Prostate gland (tissue), 2 donors: ENCODE measurements at regions not wholly inside any gene's neighbourhood (a gene's known extent, or its start where the extent isn't known, plus 50 kb on each side); places are given as distances from the start of the nearest gene placed in this dataset.

ENCODE experiments used
- DNase-seq: peaks from one replicate; pipeline ENCODE4 v3.0.0-alpha.2; 2019; ENCODE audit warnings: low spot score
- H3K27ac ChIP-seq, 2 donors: fragments of 200-600 bp; sonication (generic); 2 replicates each; pipeline ENCODE4 v1.5.1; 2017 to 2019
- H3K27me3 ChIP-seq: fragments of 200-600 bp; sonication (generic); replicated peaks from 2 replicates; pipeline ENCODE4 v1.5.1; 2019; ENCODE audit not compliant: insufficient read depth
- H3K36me3 ChIP-seq, 2 donors: fragments of 200-600 bp; sonication (generic); 1 replicate in 1 of 2; 2 replicates in 1 of 2; pipeline versions ENCODE4 v1.5.1 to v1.8.1; 2017 to 2019
- H3K4me1 ChIP-seq: fragments of 200-600 bp; sonication (generic); replicated peaks from 2 replicates; pipeline ENCODE4 v1.5.1; 2019
- H3K4me3 ChIP-seq, 2 donors: fragments of 200-600 bp; sonication (generic); 2 replicates each; pipeline ENCODE4 v1.5.1; 2017 to 2019
- H3K9me3 ChIP-seq: fragments of 200-600 bp; sonication (generic); 2 replicates; pipeline ENCODE4 v1.5.1; 2017
- POLR2A ChIP-seq: fragments of 450-650 bp; IDR thresholded peaks from one replicate; pipeline ENCODE4 v1.6.1; 2016; ENCODE audit warnings: antibody characterized with exemption, mild to moderate bottlenecking
- POLR2AphosphoS5 ChIP-seq: sonication (generic); formaldehyde crosslinking; IDR thresholded peaks from one replicate; pipeline ENCODE4 v1.6.1; 2017; ENCODE audit warnings: antibody characterized with exemption
- WGBS: methylation state at CpG from one replicate; pipeline ENCODE4 v1.1.5; 2018; 5-methylcytosine and 5-hydroxymethylcytosine counted together
- intact Hi-C: fragments of 100-400 bp; cut with DNase I; formaldehyde crosslinking; loops from one replicate; pipeline ENCODE4 v1.14.2; 2022
- TF ChIP-seq, protein P1 (sequence below), 4 experiments: fragments of 200-600 bp in 2 of 4; fragments of 450-650 bp in 2 of 4; sonication (generic) in 2 of 4; IDR thresholded peaks; 1 replicate in 3 of 4; 2 replicates in 1 of 4; pipeline ENCODE4 v1.5.1; 2016 to 2019; ENCODE audit warnings: antibody characterized with exemption in 4 of 4, mild to moderate bottlenecking in 2 of 4, moderate library complexity in 2 of 4

DNA sequence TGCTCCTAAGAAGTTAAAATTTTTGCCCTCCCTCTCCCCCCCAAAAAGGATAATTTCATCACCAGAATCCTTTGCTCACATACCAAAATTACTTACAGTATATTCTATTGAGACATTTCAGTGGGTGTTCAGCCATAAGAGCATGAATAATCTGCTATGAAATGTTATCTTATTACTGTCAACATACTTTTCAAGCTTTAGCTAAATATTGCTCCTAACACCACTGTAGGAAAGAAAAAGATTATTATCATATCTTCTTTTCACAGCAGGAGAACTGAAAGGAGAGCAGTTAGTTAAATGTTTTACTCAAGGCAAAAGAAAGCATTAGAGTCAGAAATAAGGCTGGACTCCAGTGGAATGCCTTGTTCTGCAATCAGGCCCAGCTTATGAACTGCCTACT, 231.0 kb upstream of the GYPA start:
- DNase-seq: no peak
- H3K27me3 ChIP-seq: no peaks in the 10 kb centered on the region
- TF ChIP-seq, protein P1, sequence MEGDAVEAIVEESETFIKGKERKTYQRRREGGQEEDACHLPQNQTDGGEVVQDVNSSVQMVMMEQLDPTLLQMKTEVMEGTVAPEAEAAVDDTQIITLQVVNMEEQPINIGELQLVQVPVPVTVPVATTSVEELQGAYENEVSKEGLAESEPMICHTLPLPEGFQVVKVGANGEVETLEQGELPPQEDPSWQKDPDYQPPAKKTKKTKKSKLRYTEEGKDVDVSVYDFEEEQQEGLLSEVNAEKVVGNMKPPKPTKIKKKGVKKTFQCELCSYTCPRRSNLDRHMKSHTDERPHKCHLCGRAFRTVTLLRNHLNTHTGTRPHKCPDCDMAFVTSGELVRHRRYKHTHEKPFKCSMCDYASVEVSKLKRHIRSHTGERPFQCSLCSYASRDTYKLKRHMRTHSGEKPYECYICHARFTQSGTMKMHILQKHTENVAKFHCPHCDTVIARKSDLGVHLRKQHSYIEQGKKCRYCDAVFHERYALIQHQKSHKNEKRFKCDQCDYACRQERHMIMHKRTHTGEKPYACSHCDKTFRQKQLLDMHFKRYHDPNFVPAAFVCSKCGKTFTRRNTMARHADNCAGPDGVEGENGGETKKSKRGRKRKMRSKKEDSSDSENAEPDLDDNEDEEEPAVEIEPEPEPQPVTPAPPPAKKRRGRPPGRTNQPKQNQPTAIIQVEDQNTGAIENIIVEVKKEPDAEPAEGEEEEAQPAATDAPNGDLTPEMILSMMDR (IDR thresholded peaks at IDR 0.05): no peak
- TF ChIP-seq POLR2A (no peak), POLR2AphosphoS5 (no peak)
- no peaks in the 10 kb centered on the region for H3K9me3 ChIP-seq
- no peak overlapping the region for H3K4me3 ChIP-seq
- intact Hi-C loops: no loop called here
- H3K36me3 ChIP-seq: no peaks in the 10 kb centered on the region
- H3K27ac ChIP-seq: no peak overlapping the region
- no peaks in the 10 kb centered on the region for H3K4me1 ChIP-seq

DNA sequence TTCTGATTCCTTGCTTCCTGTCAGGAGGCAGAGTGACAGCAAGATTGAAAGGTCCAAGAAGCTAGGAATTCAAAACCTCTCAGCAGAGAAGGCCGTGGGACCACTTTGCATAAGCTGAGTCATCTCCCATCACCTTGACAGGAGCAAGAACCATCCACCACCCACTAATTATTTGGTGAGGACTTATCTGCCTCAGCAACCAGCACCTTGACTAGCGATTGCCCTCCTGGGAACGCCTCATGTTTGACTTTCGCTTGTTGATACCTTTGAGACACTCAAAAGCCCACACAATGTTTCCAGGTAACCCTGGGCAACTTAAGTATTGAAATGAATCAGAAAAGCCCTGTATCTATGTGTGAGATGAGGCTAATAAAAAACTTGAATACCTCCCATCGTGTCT, 233.5 kb upstream of the GYPA start:
- intact Hi-C loops: no loop called here
- no peak for TF ChIP-seq POLR2AphosphoS5
- no peak for TF ChIP-seq POLR2A
- TF ChIP-seq, protein P1 (IDR thresholded peaks at IDR 0.05): no peak
- Histone ChIP-seq H3K36me3 (no peaks in the 10 kb centered on the region), H3K27me3 (no peaks in the 10 kb centered on the region), H3K9me3 (no peaks in the 10 kb centered on the region), H3K27ac (no peak overlapping the region), H3K4me1 (no peaks in the 10 kb centered on the region), H3K4me3 (no peak overlapping the region)
- 81% methylated on average over 5 of the region's 5 CpGs for WGBS
- no peak for DNase-seq

GRCh38 chr4:144376866-144377265, 236.3 kb upstream of the GYPA start:
- H3K4me1 ChIP-seq: no peaks in the 10 kb centered on the region
- no peaks in the 10 kb centered on the region for H3K27me3 ChIP-seq
- no peaks in the 10 kb centered on the region for H3K9me3 ChIP-seq
- intact Hi-C loops: no loop called here
- no peak overlapping the region for H3K4me3 ChIP-seq
- H3K36me3 ChIP-seq: no peaks in the 10 kb centered on the region
- no peak for DNase-seq
- H3K27ac ChIP-seq: no peak overlapping the region
- TF ChIP-seq, protein P1 (IDR thresholded peaks at IDR 0.05): no peak
- no peak for TF ChIP-seq POLR2A
- TF ChIP-seq POLR2AphosphoS5: no peak
- WGBS: 26% methylated on average over 2 of the region's 2 CpGs

DNA sequence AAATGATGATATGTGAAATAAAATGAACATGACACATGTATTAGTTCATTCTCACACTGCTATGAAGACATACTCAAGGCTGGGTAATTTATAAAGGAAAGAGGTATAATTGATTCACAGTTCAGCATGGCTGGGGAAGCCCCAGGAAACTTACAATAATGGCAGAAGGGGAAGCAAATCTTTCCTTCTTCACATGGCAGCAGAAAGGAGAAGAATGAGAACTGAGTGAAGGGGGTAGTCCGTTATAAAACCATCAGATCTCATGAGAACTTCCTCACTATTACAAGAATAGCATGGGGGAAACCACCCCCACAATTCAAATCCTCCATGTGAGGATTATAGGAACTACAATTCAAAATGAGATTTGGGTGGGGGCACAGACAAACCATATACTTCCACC, 243.9 kb upstream of the GYPA start:
- DNase-seq: no peak
- H3K4me3 ChIP-seq: no peak overlapping the region
- TF ChIP-seq POLR2A (no peak), POLR2AphosphoS5 (no peak)
- TF ChIP-seq, protein P1 (IDR thresholded peaks at IDR 0.05): no peak
- no peaks in the 10 kb centered on the region for H3K4me1 ChIP-seq
- H3K9me3 ChIP-seq: no peaks in the 10 kb centered on the region
- no peaks in the 10 kb centered on the region for H3K36me3 ChIP-seq
- intact Hi-C loops: no loop called here
- 80% methylated on average over 1 of the region's 1 CpG for WGBS
- H3K27ac ChIP-seq: no peak overlapping the region
- no peaks in the 10 kb centered on the region for H3K27me3 ChIP-seq

- Histone ChIP-seq H3K36me3 (no peaks in the 10 kb centered on the region), H3K27ac (no peak overlapping the region), H3K9me3 (no peaks in the 10 kb centered on the region), H3K27me3 (no peaks in the 10 kb centered on the region), H3K4me3 (no peak overlapping the region), H3K4me1 (no peaks in the 10 kb centered on the region)
- no peak for DNase-seq
- no peak for TF ChIP-seq POLR2AphosphoS5
- TF ChIP-seq POLR2A: no peak
- TF ChIP-seq, protein P1 (IDR thresholded peaks at IDR 0.05): no peak
- 12% methylated on average over 2 of the region's 2 CpGs for WGBS
- intact Hi-C loops: no loop called here
Observed at GRCh38 chr4:144399927-144400326, 246.0 kb upstream of the HHIP start.
